ENCODE measurements at regions not wholly inside any gene's neighbourhood (a gene's known extent, or its start where the extent isn't known, plus 50 kb on each side); places are given as distances from the start of the nearest gene placed in this dataset.

DNA sequence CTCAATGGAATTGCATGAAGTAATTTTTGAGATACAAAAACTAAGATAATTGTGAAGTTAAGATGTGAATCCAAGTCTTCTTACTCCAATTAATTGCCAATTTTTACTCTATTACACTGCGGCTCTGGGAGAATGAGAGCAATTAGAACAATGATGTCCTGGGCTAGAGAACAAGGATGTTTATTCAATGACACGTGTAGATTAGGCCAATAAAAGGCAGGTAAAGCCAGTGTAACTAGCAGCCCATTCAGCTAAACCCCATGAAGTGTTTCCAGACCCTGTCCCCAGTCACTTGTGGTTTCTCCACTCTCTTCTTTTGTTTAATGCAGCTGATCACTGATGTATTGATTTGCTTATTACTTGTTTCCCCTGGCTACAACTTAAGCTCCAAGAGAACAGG lies 381.1 kb upstream of the ARHGEF26 start:
- Histone ChIP-seq H3K4me2 (ENCODE audit: low read length) (no peak overlapping the region), H3K27ac (ENCODE audit: low read depth, low read length) (no peak overlapping the region), H2AFZ (ENCODE audit: low read depth, low read length, poor library complexity, severe bottlenecking) (no peak overlapping the region), H4K20me1 (ENCODE audit: insufficient read depth) (no peaks in the 10 kb centered on the region), H3K79me2 (ENCODE audit: insufficient read depth, low read length) (no peaks in the 10 kb centered on the region), H3K27me3 (ENCODE audit: insufficient read depth, low read length) (no peaks in the 10 kb centered on the region), H3K9me2 (ENCODE audit: insufficient read depth) (no peaks in the 10 kb centered on the region), H3K4me3 (replicated peaks in 1 of 2; ENCODE audit: low read depth in 1 of 2, low read length in 2 of 2) (no peak overlapping the region), H3K4me1 (ENCODE audit: control insufficient read depth in 1 of 2, insufficient read depth in 2 of 2, low read length in 2 of 2) (no peaks in the 10 kb centered on the region), H3K9ac (ENCODE audit: low read length) (no peak overlapping the region), H3K36me3 (ENCODE audit: control insufficient read depth in 1 of 2, insufficient read depth in 2 of 2, low read length in 2 of 2) (no peaks in the 10 kb centered on the region), H3K9me3 (ENCODE audit: control insufficient read depth in 1 of 2, insufficient read depth in 1 of 2, low read depth in 1 of 2, low read length in 2 of 2) (no peaks in the 10 kb centered on the region)
- TF ChIP-seq TCF7L2 (IDR thresholded peaks at IDR 0.05; ENCODE audit: borderline replicate concordance, extremely low read depth, insufficient read depth, insufficient read length) (no peak), ELF1 (IDR thresholded peaks at IDR 0.05; ENCODE audit: borderline replicate concordance, low read depth) (no peak), POLR2AphosphoS5 (IDR thresholded peaks at IDR 0.05; ENCODE audit: low read depth, low read length) (no peak), EZH2 (IDR thresholded peaks at IDR 0.05) (no peak), EZH2phosphoT487 (IDR thresholded peaks at IDR 0.05; ENCODE audit: borderline replicate concordance) (no peak)
- TF ChIP-seq, protein P1, sequence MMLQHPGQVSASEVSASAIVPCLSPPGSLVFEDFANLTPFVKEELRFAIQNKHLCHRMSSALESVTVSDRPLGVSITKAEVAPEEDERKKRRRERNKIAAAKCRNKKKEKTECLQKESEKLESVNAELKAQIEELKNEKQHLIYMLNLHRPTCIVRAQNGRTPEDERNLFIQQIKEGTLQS (IDR thresholded peaks at IDR 0.05): no peak
- TF ChIP-seq, protein P2, sequence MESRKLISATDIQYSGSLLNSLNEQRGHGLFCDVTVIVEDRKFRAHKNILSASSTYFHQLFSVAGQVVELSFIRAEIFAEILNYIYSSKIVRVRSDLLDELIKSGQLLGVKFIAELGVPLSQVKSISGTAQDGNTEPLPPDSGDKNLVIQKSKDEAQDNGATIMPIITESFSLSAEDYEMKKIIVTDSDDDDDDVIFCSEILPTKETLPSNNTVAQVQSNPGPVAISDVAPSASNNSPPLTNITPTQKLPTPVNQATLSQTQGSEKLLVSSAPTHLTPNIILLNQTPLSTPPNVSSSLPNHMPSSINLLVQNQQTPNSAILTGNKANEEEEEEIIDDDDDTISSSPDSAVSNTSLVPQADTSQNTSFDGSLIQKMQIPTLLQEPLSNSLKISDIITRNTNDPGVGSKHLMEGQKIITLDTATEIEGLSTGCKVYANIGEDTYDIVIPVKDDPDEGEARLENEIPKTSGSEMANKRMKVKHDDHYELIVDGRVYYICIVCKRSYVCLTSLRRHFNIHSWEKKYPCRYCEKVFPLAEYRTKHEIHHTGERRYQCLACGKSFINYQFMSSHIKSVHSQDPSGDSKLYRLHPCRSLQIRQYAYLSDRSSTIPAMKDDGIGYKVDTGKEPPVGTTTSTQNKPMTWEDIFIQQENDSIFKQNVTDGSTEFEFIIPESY (IDR thresholded peaks at IDR 0.05; ENCODE audit: extremely low read depth, insufficient replicate concordance, low read length): no peak
- intact Hi-C loops (cut with micrococcal nuclease): no loop called here
- ATAC-seq (no peak), DNase-seq (ENCODE audit: low read depth, low spot score) (no peak)
- BruUV-seq (replicated peaks): no TSS peak
- CTCF ChIA-PET: no interaction called here
- RAD21 ChIA-PET (ENCODE audit: low non-redundant PET in 1 of 2, low total read pairs in 2 of 2, uncharacterized antibody in 2 of 2, unreplicated experiment in 2 of 2): no interaction called here
- POLR2A ChIA-PET: no interaction called here

DNA sequence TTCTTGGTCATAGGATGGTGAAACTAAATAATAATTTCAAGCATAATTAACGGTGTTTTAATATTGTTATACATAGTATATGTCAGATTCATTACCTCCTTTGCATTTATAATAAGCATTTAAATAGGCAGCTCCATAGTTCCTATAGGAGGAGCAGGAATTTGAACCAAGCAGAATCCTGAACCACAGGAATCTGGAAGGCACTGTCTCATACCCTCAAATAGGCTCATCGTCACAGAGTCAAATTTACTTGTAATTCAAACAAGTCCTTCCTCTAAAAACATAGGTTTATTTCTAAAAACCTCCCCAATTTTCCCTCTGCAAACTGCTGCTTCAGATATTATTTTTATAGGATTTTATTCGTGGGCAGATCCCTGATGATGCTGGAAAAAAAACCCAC lies 376.3 kb upstream of the ARHGEF26 start:
- Histone ChIP-seq H4K20me1 (ENCODE audit: insufficient read depth) (no peaks in the 10 kb centered on the region), H3K4me2 (ENCODE audit: low read length) (no peak overlapping the region), H3K27me3 (ENCODE audit: insufficient read depth, low read length) (no peaks in the 10 kb centered on the region), H3K79me2 (ENCODE audit: insufficient read depth, low read length) (no peaks in the 10 kb centered on the region), H3K9me3 (ENCODE audit: control insufficient read depth in 1 of 2, insufficient read depth in 1 of 2, low read depth in 1 of 2, low read length in 2 of 2) (no peaks in the 10 kb centered on the region), H3K9ac (ENCODE audit: low read length) (no peak overlapping the region), H3K36me3 (ENCODE audit: control insufficient read depth in 1 of 2, insufficient read depth in 2 of 2, low read length in 2 of 2) (no peaks in the 10 kb centered on the region), H3K4me3 (replicated peaks in 1 of 2; ENCODE audit: low read depth in 1 of 2, low read length in 2 of 2) (no peak overlapping the region), H3K27ac (ENCODE audit: low read depth, low read length) (no peak overlapping the region), H2AFZ (ENCODE audit: low read depth, low read length, poor library complexity, severe bottlenecking) (no peak overlapping the region), H3K4me1 (ENCODE audit: control insufficient read depth in 1 of 2, insufficient read depth in 2 of 2, low read length in 2 of 2) (no peaks in the 10 kb centered on the region), H3K9me2 (ENCODE audit: insufficient read depth) (no peaks in the 10 kb centered on the region)
- no peak for ATAC-seq
- ChIA-PET CTCF (no interaction called here), RAD21 (ENCODE audit: low non-redundant PET in 1 of 2, low total read pairs in 2 of 2, uncharacterized antibody in 2 of 2, unreplicated experiment in 2 of 2) (no interaction called here), POLR2A (no interaction called here)
- DNase-seq (ENCODE audit: low read depth, low spot score): no peak
- intact Hi-C loops (cut with micrococcal nuclease): no loop called here
- no TSS peak for BruUV-seq (replicated peaks)
- no peak for TF ChIP-seq EGR1 (IDR thresholded peaks at IDR 0.05; ENCODE audit: low read depth)
- TF ChIP-seq, protein P3, sequence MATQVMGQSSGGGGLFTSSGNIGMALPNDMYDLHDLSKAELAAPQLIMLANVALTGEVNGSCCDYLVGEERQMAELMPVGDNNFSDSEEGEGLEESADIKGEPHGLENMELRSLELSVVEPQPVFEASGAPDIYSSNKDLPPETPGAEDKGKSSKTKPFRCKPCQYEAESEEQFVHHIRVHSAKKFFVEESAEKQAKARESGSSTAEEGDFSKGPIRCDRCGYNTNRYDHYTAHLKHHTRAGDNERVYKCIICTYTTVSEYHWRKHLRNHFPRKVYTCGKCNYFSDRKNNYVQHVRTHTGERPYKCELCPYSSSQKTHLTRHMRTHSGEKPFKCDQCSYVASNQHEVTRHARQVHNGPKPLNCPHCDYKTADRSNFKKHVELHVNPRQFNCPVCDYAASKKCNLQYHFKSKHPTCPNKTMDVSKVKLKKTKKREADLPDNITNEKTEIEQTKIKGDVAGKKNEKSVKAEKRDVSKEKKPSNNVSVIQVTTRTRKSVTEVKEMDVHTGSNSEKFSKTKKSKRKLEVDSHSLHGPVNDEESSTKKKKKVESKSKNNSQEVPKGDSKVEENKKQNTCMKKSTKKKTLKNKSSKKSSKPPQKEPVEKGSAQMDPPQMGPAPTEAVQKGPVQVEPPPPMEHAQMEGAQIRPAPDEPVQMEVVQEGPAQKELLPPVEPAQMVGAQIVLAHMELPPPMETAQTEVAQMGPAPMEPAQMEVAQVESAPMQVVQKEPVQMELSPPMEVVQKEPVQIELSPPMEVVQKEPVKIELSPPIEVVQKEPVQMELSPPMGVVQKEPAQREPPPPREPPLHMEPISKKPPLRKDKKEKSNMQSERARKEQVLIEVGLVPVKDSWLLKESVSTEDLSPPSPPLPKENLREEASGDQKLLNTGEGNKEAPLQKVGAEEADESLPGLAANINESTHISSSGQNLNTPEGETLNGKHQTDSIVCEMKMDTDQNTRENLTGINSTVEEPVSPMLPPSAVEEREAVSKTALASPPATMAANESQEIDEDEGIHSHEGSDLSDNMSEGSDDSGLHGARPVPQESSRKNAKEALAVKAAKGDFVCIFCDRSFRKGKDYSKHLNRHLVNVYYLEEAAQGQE (IDR thresholded peaks at IDR 0.05; ENCODE audit: low read depth): no peak
- TF ChIP-seq POLR2AphosphoS5 (IDR thresholded peaks at IDR 0.05; ENCODE audit: low read depth, low read length): no peak
- no peak for TF ChIP-seq FOSL1 (IDR thresholded peaks at IDR 0.05; ENCODE audit: low read depth)
- TF ChIP-seq TCF7L2 (IDR thresholded peaks at IDR 0.05; ENCODE audit: borderline replicate concordance, extremely low read depth, insufficient read depth, insufficient read length): no peak
- no peak for TF ChIP-seq SP1 (IDR thresholded peaks at IDR 0.05; ENCODE audit: low read depth)
- TF ChIP-seq CBX3 (IDR thresholded peaks at IDR 0.05; ENCODE audit: low read depth): no peak
- no peak for TF ChIP-seq ELF1 (IDR thresholded peaks at IDR 0.05; ENCODE audit: borderline replicate concordance, low read depth)

All from HCT116 (cell line).